ENCODE measurements at regions not wholly inside any gene's neighbourhood (a gene's known extent, or its start where the extent isn't known, plus 50 kb on each side); places are given as distances from the start of the nearest gene placed in this dataset.
"Not testable (repeated sequence)": the region's sequence is repeated elsewhere in the genome, so short reads cannot be mapped to it uniquely, and the experiment has no call there.

DNA sequence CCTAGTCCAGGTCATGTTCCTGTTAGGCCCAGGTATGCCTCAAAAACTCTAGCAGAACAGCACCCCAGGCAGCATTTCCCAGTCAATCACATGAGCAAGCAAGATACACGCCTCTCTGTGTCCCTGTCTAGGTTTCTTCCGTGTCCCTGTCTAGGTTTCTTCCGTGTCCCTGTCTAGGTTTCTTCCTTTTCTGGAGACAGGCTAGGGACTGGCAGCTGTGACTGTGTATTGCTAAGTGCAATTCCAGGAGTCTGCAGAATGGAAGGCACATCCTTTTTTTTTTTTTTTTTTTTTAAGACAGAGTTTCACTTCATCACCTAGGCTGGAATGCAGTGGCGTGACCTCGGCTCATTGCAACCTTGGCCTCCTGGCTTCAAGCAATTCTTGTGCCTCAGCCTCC lies 77.6 kb downstream of the SETD4 start:
- H3K4me3 ChIP-seq (ENCODE audit: low read length), result no peak overlapping the region
- no peak for DNase-seq (ENCODE audit: low read depth, low spot score)

DNA sequence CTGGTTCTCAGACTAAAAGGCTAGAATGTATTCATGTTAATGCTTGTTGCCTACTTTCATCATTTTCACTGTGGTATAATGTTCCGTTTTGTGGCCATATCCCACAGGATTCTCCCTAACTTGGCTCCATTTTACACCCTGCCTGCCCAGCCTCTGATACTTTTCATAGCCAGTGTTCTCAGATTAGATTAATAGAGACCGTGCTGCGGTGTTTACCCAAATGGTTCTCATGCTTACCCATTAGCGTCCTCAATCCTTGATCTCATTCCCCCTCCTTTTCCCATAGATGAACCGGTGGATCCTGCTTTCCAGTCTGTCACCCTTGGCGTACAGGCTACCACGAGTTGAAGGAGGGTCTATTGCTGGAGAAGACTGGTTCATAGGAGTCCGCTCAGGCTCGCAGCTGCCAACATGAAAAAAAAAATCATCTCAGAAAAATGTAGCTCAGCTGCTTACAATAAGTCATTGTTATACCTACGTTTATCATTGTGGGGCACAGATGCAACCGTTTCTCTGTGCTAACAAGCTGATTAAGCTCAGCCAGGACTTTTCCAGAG lies 78.7 kb downstream of the SETD4 start:
- no peak overlapping the region for H3K4me3 ChIP-seq (ENCODE audit: low read length)
- no peak for DNase-seq (ENCODE audit: low read depth, low spot score)

DNA sequence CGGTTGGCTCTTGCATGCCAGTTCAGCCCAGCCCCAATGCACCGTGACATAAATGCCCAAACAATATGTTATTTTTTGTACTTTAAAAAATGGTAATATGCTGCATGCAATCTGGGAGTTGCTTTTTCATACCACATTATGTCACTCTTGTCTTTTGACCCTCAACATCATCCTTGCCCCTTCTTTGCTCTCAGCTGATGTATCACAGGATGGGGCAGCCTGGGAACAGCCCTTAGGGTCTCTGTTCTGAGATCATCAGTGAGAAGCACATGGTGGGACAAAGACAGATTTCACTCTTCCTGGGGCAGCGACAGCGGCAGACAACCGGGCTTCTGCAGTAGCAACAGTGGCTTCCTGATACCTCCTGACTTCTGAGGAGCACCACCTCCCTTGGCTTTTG lies 79.5 kb downstream of the SETD4 start:
- no peak overlapping the region for H3K4me3 ChIP-seq (ENCODE audit: low read length)
- no peak for DNase-seq (ENCODE audit: low read depth, low spot score)

DNA sequence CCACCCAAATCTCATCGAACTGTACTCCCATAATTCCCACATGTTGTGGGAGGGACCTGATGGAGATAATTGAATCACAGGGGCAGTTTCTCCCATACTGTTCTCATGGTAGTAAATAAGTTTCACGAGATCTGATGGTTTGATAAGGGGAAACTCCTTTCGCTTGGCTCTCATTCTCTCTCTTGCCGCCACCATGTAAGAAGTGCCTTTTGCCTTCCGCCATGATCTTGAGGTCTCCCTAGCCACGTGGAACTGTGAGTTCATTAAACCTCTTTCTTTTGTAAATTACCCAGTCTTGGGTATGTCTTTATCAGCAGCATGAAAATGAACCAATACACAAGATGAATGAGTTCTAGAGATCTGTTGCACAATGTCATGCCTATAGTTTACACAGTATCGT lies 82.5 kb downstream of the SETD4 start:
- not testable (repeated sequence) for DNase-seq (ENCODE audit: low read depth, low spot score); H3K4me3 ChIP-seq (ENCODE audit: low read length)

DNA sequence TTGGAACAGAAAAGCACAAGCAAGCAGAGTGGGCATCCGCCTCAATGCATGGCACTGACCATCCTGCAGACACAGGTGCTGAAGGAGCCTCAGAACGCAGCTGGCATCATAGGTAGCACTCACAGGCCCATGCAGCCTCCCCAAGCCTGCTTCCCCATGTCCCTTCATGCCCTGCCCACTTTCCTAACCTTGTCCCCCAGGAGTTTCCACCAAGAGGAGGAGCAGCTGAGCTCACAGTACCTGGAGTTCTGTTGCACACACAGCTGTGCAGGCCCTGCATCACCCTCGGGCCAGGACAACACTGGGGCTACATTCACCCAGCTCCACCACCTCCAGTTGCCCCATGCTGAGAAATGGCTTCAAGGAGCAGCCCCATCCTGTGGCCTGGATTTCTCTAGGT lies 83.4 kb downstream of the SETD4 start:
- DNase-seq (ENCODE audit: low read depth, low spot score), result no peak
- H3K4me3 ChIP-seq (ENCODE audit: low read length), result no peak overlapping the region

DNA sequence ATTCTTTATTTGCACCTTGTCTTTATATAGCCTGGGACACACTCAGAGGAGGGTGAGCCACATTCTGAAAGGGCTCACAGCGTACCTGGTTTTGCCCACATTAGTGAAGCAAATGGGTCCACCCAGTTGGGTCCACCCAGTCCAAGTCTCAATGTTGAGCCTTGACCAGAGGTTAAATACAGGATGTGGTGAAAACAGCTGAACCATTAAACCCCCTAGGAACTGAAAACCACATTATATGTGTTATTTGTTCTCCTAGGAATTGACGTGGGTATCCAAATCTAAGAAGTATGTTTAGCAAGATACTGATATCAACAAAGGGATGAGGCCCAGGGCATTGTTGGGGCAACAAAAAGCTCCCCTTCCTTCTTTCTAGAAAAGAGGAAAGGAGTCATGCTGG lies 83.8 kb downstream of the SETD4 start:
- no peak for DNase-seq (ENCODE audit: low read depth, low spot score)
- H3K4me3 ChIP-seq (ENCODE audit: low read length), result no peak overlapping the region

DNA sequence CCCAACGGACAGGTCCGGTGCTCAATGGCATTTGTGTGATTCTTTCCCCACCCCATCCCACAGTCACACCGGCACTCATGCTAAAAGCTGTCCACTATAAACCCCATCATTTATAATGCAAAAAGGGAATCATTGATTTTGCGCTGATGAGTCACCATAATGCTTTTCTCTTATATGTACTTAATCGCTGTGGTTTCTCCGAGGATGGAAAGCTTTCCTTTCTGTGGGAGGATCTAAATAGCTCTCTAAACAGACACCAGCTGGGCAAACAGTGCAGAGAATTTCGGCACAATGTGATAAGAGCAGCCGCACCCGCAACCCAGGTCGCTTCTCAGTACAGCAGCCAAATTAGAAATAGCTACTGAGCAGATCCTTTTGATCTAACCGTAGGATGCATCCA lies 85.6 kb downstream of the SETD4 start:
- H3K4me3 ChIP-seq (ENCODE audit: low read length), result no peak overlapping the region
- DNase-seq (ENCODE audit: low read depth, low spot score), result no peak

DNA sequence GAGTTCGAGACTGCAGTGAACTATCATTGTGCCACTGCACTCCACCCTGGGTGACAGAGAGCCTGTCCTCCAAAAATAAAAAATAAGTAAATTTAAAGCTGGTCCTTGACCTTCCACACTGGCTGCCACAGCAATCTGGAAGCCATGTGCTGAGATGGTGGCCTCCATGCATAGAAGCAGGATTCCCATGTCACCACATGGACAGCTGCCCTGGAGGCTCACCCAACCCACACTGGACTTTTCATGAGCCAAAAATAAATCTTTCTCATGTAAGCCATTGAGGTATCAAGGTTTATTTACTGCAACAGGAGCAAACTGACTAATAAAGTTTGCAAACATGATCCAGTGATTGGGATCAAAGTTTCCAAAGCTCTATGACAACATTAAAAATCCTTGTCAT lies 88.5 kb downstream of the SETD4 start:
- DNase-seq (ENCODE audit: low read depth, low spot score), result no peak
- H3K4me3 ChIP-seq (ENCODE audit: low read length), result no peak overlapping the region

DNA sequence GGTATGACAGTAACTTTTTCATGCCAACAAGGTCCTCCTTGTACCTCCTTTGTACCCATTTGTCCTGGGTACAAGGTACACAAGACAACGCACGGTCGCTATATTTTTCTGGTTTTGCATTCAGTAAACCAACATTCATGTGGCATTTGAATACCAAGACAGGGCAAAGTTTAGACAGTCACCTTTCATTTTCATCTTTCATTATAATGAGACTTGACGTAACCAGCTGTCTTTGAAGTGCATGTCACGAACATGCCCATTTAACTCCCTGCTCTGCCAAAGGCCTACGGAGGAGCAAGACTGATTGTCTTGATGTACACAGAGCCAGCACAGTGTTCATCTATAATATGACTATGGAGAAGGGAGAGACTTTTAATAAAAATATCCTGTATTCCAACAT lies 91.0 kb downstream of the SETD4 start:
- no peak for DNase-seq (ENCODE audit: low read depth, low spot score)
- H3K4me3 ChIP-seq (ENCODE audit: low read length), result no peak overlapping the region

DNA sequence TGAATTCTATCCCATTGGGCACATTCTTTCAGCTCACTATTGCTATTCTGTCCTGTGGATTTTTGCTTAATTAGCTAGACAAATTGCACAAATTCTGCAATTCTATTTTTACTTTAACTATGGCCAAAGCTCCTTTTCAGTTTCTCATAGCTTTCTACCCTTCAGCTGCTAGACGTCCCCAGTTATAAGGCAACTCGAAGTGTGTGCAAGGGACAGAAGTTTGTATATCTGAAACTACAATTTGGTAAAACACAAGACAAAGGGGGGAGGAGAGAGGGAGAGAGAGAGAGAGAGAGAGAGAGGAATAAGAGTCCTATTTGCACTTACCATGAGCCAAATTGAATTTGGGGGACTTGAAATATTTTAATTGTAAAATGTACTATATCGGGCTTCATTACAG lies 91.8 kb downstream of the SETD4 start:
- DNase-seq (ENCODE audit: low read depth, low spot score), result no peak
- H3K4me3 ChIP-seq (ENCODE audit: low read length), result no peak overlapping the region

DNA sequence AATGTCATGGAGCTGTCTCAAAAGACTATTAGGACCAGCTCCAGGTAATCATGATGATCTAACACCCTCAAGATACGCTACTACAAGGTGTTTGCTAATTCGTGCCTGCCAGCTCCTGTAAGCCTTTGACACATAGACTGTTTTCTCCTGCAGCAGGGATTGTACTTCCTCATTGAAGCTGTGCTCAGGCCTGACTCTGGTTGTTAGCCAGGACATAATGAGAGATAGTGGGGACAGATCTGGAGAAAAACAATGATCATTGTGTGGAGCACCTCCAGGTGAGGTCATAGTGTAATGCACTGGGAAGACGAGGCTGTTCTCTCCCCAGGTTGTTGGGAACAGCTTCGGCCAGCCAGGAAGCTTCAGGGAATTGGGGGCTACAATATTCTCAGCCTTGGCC lies 94.6 kb downstream of the SETD4 start:
- DNase-seq (ENCODE audit: low read depth, low spot score), result no peak
- H3K4me3 ChIP-seq (ENCODE audit: low read length), result no peak overlapping the region

DNA sequence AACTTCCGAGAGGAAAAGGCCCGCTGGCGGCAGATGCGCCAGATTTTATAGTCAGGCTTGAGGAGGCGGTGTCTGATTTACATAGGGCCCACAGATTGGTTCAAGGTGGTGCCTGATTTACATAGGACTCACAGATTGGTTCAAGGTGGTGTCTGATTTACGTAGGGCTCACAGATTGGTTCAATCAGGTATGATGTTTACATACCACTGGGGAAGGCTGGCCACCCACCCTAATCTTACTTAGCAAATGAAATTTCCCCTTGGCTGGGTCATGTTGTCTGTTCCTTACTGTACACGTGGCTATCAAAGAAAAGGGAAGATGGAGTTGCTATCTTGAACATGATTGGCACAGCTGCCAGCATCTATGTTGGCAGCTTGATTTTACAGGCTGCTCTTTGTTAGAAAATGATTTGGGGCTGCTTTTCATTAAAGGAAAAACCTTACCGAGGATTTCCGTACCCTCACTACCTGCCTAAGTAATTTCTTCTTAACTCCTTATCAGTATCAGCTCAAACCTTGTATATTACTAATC lies 96.3 kb downstream of the SETD4 start:
- no peak overlapping the region for H3K4me3 ChIP-seq (ENCODE audit: low read length)
- DNase-seq (ENCODE audit: low read depth, low spot score), result peak; percentile 61

DNA sequence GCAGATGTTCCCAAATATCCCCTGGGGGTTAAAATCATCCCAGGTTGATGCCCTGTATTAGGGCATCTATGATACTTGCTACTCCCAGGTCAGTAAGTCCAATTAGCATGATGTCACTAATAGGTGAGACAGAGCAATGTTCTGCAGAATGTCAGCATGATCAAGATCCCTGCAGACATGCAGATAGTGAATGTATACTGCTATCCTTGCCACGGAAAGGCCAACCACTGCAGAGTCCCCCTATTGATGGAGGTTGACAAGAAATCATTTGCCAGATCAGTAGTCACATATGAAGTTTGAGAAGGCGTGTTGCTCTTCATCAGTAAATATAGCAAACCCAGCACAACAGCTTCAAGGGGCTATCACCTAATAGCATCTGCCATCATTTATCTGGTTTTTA lies 97.4 kb downstream of the SETD4 start:
- no peak overlapping the region for H3K4me3 ChIP-seq (ENCODE audit: low read length)
- DNase-seq (ENCODE audit: low read depth, low spot score), result no peak

DNA sequence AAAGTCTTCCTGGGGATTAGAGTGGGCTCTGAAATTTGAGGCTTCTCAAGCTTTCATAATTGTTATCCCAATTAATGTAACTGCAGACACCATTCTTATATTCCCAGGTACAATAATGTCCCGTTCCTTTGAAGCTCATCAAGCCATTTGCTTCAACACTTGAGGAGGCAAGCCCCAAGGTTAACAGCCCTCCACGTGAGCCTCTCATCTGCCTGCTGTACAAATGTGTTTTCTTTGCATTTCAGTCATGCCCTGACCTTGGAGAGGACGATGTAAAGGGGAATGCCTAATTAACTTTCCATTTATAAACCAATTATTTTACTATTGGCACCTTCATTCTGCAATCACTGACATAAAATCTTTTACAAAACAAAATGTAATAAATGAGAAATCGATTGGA lies 106.3 kb downstream of the SETD4 start:
- H3K4me3 ChIP-seq (ENCODE audit: low read length), result no peak overlapping the region
- DNase-seq (ENCODE audit: low read depth, low spot score), result no peak

DNA sequence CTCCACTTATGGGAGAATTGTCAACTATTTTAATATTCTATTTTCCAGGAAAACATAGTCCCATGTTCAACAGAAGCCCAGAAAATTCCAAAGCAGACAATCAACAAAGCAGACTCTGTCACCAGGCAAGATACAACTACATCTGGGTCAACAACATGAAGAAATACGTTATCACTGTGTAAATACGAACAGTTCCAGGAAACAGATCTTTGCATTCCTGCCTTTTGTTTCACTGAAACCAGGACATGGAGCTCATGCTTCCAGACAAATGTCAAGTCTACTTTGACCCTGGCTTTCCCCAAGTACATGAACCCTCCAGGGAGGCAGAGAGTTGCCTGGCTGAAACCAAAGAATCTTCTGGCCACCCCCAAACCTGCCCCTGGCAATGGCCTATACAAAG lies 106.7 kb downstream of the SETD4 start:
- no peak overlapping the region for H3K4me3 ChIP-seq (ENCODE audit: low read length)
- no peak for DNase-seq (ENCODE audit: low read depth, low spot score)

DNA sequence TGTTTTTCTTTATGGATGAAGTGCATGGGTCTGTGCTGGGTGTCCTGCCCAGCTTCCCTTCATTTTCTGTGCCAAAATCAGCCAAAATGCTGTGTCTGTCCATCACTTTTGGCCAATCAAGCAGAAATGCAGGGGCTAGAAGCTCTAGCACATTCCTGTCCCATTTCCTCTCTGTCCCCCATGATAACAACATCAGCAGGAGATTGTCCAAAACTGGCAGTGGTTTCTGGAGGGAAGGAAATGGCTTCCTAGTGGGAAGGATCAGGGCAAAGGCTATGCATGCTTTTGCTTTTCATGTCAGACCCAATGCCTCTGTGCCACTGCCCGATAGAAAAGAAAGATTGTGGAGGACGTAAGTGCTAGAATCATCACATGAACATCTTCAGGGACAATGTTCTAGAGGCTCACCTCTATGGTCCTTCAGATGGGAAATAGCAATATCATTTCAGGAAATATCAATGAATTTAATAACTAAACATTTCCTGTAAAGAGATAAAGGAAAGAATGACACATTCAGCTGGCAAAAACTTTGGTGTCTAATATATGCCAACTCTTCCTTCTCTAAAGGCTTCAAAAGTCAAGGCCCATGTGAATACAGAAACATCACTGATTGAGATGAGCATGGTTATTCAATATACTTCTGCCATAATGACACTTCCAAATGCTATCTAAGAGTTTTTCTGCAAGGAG lies 107.5 kb downstream of the SETD4 start:
- no peak overlapping the region for H3K4me3 ChIP-seq (ENCODE audit: low read length)
- no peak for DNase-seq (ENCODE audit: low read depth, low spot score)

DNA sequence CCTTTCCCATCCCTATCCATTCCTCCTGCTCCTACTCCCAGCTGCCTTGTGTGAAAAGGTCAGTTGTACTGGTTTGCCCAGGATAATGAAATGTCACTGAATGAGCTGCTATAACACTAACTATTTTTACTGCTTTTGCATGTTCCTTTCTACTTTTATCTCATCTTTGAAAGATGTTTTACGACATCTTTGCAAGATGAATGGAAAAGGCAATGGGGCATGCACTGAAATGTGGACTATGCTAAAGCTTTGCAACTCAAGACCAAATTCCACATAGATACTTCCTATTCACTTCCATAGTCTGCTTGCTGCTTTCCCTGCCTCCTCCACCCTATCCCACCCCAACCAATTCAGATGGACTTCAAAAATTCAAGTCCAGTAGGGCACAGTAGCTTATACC lies 111.3 kb downstream of the SETD4 start:
- DNase-seq (ENCODE audit: low read depth, low spot score), result no peak
- H3K4me3 ChIP-seq (ENCODE audit: low read length), result no peak overlapping the region

DNA sequence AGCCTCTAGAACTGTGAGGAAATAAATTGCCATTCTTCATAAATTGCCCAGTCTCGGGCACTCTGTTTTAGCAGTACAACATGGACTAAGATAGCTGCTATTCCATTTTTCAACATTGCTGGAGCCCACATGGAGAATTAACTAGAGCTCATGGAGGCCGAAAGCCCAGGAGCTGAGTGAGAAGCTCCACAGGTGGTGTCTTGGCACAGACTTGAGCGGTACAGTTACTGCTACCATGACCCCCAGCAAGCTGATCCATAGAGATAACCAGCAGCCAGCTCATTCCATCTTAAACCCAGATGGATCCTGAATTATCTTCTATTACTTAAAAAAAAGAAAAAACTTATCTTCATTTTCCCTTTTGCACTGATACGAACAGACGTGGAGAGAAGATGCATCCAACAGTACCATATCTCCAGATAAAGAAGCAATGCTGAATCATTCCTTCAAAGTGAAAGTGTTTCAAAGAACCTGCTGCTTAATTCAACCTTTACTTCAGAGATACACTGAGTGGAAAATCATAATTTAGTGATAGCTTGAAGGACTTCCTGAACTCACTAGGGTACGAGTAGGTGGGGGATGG lies 115.1 kb downstream of the SETD4 start:
- no peak for DNase-seq (ENCODE audit: low read depth, low spot score)
- no peak overlapping the region for H3K4me3 ChIP-seq (ENCODE audit: low read length)

DNA sequence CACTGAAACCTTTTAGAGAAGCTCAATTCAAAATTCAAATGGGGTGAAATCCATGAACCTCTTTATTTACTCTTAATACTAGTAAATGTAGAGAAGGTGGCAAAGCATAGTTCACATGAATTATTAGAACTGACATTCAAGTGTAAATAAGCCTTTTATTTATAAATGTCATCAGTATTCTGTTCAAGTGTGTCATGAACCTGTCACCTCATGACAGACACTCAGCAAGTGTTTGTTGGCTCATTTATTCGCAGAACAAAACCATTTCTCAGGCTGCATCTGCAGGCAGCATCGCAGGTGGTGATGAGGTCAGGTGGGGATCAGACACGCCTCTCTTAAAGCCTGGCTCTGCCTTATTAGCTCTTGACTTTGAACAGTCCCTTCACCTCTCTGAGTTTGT lies 116.6 kb downstream of the SETD4 start:
- DNase-seq (ENCODE audit: low read depth, low spot score), result no peak

DNA sequence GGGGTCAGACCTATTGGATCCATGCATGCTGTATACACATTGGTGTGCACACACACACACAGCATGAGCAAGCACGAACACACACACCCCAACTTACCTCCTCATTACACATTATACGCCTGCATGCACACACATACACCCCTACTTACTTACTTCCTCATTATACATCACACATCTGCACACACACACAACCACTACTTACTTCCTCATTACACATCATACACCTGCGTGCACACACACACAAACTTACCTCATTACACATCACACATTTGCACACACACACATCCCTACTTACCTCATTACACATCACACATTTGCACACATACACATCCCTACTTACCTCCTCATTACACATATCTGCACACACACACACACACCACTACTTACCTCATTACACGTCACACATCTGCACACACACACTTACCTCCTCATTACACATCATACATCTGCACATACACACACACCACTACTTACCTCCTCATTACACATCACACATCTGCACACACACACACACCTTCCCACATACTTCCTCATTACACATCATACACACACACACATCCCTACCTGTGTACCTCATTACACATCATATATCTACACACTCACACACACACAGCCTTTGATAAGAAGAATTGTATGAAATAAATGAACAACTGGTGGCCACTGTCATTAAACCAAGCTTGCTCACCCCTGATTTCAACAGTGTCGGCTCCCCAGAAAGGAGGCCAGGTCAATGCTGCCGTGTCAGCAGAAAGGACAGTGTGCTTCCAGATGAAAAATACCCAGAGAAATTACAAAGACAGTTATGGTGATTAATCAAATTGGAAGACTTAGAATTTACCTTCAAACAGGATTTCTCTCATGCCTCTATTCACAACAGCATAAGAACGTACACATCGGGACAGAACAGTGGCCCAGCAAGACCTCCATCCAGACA lies 117.8 kb downstream of the SETD4 start:
- no peak overlapping the region for H3K4me3 ChIP-seq (ENCODE audit: low read length)
- DNase-seq (ENCODE audit: low read depth, low spot score), result no peak

More for the DNA sequence above, 116.6 kb downstream of the SETD4 start:
- no peak overlapping the region for H3K4me3 ChIP-seq (ENCODE audit: low read length)
